ENCODE measurements at regions not wholly inside any gene's neighbourhood (a gene's known extent, or its start where the extent isn't known, plus 50 kb on each side); places are given as distances from the start of the nearest gene placed in this dataset.
"Not testable (repeated sequence)": the region's sequence is repeated elsewhere in the genome, so short reads cannot be mapped to it uniquely, and the experiment has no call there.

- POLR2A ChIA-PET: interaction anchor here (0.6 kb wide), 2 partner anchors 617 to 662 kb away, joined by 3 read pairs; no protein-coding TSS in a partner anchor
- no peak overlapping the region for H3K4me3 Mint-ChIP-seq (ENCODE audit: unreplicated experiment)
Observed at GRCh38 chr12:67543021-67543770, 105.3 kb upstream of the DYRK2 start.

GRCh38 chr12:67545298-67545697, 103.2 kb upstream of the DYRK2 start:
- H3K36me3 Mint-ChIP-seq (ENCODE audit: insufficient read depth, unreplicated experiment): no peaks in the 10 kb centered on the region
- no peaks in the 10 kb centered on the region for H3K36me3 ChIP-seq (ENCODE audit: control insufficient read depth, insufficient read depth, low read length)
- intact Hi-C loops (cut with micrococcal nuclease; ENCODE audit: unreplicated experiment): no loop called here
- no peak overlapping the region for H3K4me3 Mint-ChIP-seq (ENCODE audit: unreplicated experiment)
- H3K4me3 ChIP-seq (ENCODE audit: low read depth, low read length): no peak overlapping the region
- no peak for TF ChIP-seq CTCF (IDR thresholded peaks at IDR 0.05; ENCODE audit: insufficient read depth in 1 of 2, low read depth in 1 of 2, low read length in 1 of 2, severe bottlenecking in 1 of 2, unreplicated experiment in 1 of 2)
- ChIA-PET POLR2A (no interaction called here), CTCF (no interaction called here)
- DNase-seq: no peak
- no peaks in the 10 kb centered on the region for H3K4me1 ChIP-seq
- H3K9me3 Mint-ChIP-seq (ENCODE audit: unreplicated experiment): no peaks in the 10 kb centered on the region
- no peaks in the 10 kb centered on the region; the same call in 1 of the 2 replicates for H3K27me3 ChIP-seq (replicated peaks; ENCODE audit: control insufficient read depth, insufficient read depth, low read length)
- no peaks in the 10 kb centered on the region for H3K4me1 Mint-ChIP-seq (ENCODE audit: low read depth, unreplicated experiment)
- BruUV-seq (replicated peaks): no TSS peak
- no peaks in the 10 kb centered on the region for H3K9me3 ChIP-seq
- peaks cover 5% of the 10 kb centered on the region for H3K27me3 Mint-ChIP-seq (ENCODE audit: insufficient read depth, unreplicated experiment)
- no peak overlapping the region for H3K27ac Mint-ChIP-seq (ENCODE audit: unreplicated experiment)

More at GRCh38 chr12:67543021-67543770, 105.3 kb upstream of the DYRK2 start:
- H3K27ac Mint-ChIP-seq (ENCODE audit: unreplicated experiment): no peak overlapping the region
- no TSS peak for BruUV-seq (replicated peaks)
- peaks cover 9% of the 10 kb centered on the region for H3K27me3 Mint-ChIP-seq (ENCODE audit: insufficient read depth, unreplicated experiment)
- intact Hi-C loops (cut with micrococcal nuclease; ENCODE audit: unreplicated experiment): no loop called here
- H3K4me1 ChIP-seq: no peaks in the 10 kb centered on the region
- no peaks in the 10 kb centered on the region for H3K36me3 ChIP-seq (ENCODE audit: control insufficient read depth, insufficient read depth, low read length)
- no peak for TF ChIP-seq CTCF (IDR thresholded peaks at IDR 0.05; ENCODE audit: insufficient read depth in 1 of 2, low read depth in 1 of 2, low read length in 1 of 2, severe bottlenecking in 1 of 2, unreplicated experiment in 1 of 2)
- no peaks in the 10 kb centered on the region; the same call in 1 of the 2 replicates for H3K27me3 ChIP-seq (replicated peaks; ENCODE audit: control insufficient read depth, insufficient read depth, low read length)
- no peaks in the 10 kb centered on the region for H3K9me3 Mint-ChIP-seq (ENCODE audit: unreplicated experiment)
- no peaks in the 10 kb centered on the region for H3K36me3 Mint-ChIP-seq (ENCODE audit: insufficient read depth, unreplicated experiment)
- H3K9me3 ChIP-seq: no peaks in the 10 kb centered on the region
- DNase-seq: no peak
- no peak overlapping the region for H3K4me3 ChIP-seq (ENCODE audit: low read depth, low read length)
- no peaks in the 10 kb centered on the region for H3K4me1 Mint-ChIP-seq (ENCODE audit: low read depth, unreplicated experiment)
- CTCF ChIA-PET: no interaction called here

GRCh38 chr12:67546746-67547145, 101.8 kb upstream of the DYRK2 start:
- Mint-ChIP-seq H3K4me3 (ENCODE audit: unreplicated experiment) (no peak overlapping the region), H3K27ac (ENCODE audit: unreplicated experiment) (no peak overlapping the region), H3K4me1 (ENCODE audit: low read depth, unreplicated experiment) (no peaks in the 10 kb centered on the region), H3K36me3 (ENCODE audit: insufficient read depth, unreplicated experiment) (no peaks in the 10 kb centered on the region), H3K27me3 (ENCODE audit: insufficient read depth, unreplicated experiment) (peaks cover 2% of the 10 kb centered on the region), H3K9me3 (ENCODE audit: unreplicated experiment) (no peaks in the 10 kb centered on the region)
- ChIA-PET POLR2A (no interaction called here), CTCF (interaction anchor here (0.6 kb wide), 1 partner anchor 190 kb away, joined by 3 read pairs; no protein-coding TSS in a partner anchor)
- Histone ChIP-seq H3K36me3 (ENCODE audit: control insufficient read depth, insufficient read depth, low read length) (no peaks in the 10 kb centered on the region), H3K4me3 (ENCODE audit: low read depth, low read length) (no peak overlapping the region), H3K9me3 (no peaks in the 10 kb centered on the region), H3K27me3 (replicated peaks; ENCODE audit: control insufficient read depth, insufficient read depth, low read length) (no peaks in the 10 kb centered on the region; the same call in 1 of the 2 replicates), H3K4me1 (no peaks in the 10 kb centered on the region)
- no peak for TF ChIP-seq CTCF (IDR thresholded peaks at IDR 0.05; ENCODE audit: insufficient read depth in 1 of 2, low read depth in 1 of 2, low read length in 1 of 2, severe bottlenecking in 1 of 2, unreplicated experiment in 1 of 2)
- BruUV-seq (replicated peaks): no TSS peak
- DNase-seq: no peak
- intact Hi-C loops (cut with micrococcal nuclease; ENCODE audit: unreplicated experiment): no loop called here

- H3K27me3 ChIP-seq (replicated peaks; ENCODE audit: control insufficient read depth, insufficient read depth, low read length); H3K36me3 ChIP-seq (ENCODE audit: control insufficient read depth, insufficient read depth, low read length); intact Hi-C loops (cut with micrococcal nuclease; ENCODE audit: unreplicated experiment); H3K27me3 Mint-ChIP-seq (ENCODE audit: insufficient read depth, unreplicated experiment); CTCF ChIA-PET; H3K4me1 Mint-ChIP-seq (ENCODE audit: low read depth, unreplicated experiment); H3K4me1 ChIP-seq; POLR2A ChIA-PET; H3K27ac Mint-ChIP-seq (ENCODE audit: unreplicated experiment); H3K4me3 Mint-ChIP-seq (ENCODE audit: unreplicated experiment); BruUV-seq (replicated peaks); H3K4me3 ChIP-seq (ENCODE audit: low read depth, low read length); H3K9me3 Mint-ChIP-seq (ENCODE audit: unreplicated experiment); H3K9me3 ChIP-seq; H3K36me3 Mint-ChIP-seq (ENCODE audit: insufficient read depth, unreplicated experiment): not testable (repeated sequence)
- peak; percentile 38 to 69 for DNase-seq
Observed at GRCh38 chr12:67555075-67555717, 93.3 kb upstream of the DYRK2 start.

Measured in Caco-2 (cell line).